C4-2B (cell line): ENCODE measurements at regions not wholly inside any gene's neighbourhood (a gene's known extent, or its start where the extent isn't known, plus 50 kb on each side); places are given as distances from the start of the nearest gene placed in this dataset.

ENCODE experiments used
- H3K27ac ChIP-seq: fragments of 450-650 bp; 2 replicates; pipeline ENCODE4 v1.5.1; 2017
- ZFX ChIP-seq: fragments of 450-650 bp; IDR thresholded peaks from 2 replicates; pipeline ENCODE4 v1.6.1; 2017
- TF ChIP-seq, protein P1 (sequence below): fragments of 450-650 bp; conservative IDR thresholded peaks from 2 replicates; pipeline ENCODE4 v1.5.1; 2017; ENCODE audit warnings: mild to moderate bottlenecking

DNA sequence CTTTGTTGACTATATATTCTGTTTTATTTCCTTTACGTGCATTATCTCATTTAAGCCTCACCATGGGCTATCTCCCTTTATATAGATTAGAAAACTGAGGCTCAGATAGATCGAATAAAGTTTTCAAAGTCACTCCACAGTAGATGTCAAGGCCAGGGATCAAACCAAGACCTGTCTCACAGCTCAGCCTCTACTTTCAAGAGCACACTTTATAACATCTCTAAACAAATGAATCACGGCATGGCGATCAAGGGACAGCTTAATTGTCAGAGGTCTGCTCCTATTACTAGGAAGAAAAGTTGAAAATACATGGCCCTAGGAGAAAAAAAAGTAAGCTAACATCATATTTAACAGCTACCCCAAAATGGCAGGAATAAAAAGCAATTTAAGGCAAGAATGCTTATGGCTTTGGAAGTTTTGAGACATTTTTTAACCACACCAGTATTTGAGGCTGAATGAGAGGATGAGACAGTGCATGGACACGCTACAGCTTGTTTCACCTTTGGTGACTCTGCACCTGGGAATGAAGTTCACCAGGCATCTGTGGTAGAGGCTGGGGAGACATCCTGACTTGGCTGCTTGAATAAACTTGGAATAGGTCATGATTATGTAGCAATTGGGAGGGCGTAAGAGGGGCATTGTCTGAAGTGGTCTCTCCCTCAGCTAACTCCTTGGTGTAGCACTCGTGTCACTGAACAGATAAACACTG, 486.8 kb upstream of the WWC1 start:
- H3K27ac ChIP-seq = no peak overlapping the region

DNA sequence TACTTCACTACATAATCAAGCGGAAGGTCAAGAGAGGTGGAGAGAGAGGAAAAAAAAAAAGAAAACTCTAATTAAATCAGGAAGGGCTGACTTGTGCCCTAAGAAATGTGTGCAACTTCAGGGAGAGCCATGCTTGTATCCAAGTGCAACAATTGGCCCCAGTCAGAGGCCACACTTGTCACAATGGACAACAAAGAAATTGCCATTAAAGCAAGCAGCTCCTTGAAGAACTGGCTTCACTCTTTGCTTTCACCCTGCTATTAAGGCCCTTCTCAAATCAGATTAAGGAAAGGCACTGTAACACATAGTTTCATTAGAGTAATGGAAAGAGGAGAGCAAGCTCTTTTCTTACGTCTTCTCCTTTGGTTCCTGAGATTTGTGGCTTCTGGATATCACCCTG, 480.9 kb upstream of the WWC1 start:
- H3K27ac ChIP-seq = no peak overlapping the region
- TF ChIP-seq, protein P1, sequence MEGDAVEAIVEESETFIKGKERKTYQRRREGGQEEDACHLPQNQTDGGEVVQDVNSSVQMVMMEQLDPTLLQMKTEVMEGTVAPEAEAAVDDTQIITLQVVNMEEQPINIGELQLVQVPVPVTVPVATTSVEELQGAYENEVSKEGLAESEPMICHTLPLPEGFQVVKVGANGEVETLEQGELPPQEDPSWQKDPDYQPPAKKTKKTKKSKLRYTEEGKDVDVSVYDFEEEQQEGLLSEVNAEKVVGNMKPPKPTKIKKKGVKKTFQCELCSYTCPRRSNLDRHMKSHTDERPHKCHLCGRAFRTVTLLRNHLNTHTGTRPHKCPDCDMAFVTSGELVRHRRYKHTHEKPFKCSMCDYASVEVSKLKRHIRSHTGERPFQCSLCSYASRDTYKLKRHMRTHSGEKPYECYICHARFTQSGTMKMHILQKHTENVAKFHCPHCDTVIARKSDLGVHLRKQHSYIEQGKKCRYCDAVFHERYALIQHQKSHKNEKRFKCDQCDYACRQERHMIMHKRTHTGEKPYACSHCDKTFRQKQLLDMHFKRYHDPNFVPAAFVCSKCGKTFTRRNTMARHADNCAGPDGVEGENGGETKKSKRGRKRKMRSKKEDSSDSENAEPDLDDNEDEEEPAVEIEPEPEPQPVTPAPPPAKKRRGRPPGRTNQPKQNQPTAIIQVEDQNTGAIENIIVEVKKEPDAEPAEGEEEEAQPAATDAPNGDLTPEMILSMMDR = no peak
- TF ChIP-seq ZFX = no peak

More for the DNA sequence above, 486.8 kb upstream of the WWC1 start:
- TF ChIP-seq, protein P1 = no peak
- no peak for TF ChIP-seq ZFX

DNA sequence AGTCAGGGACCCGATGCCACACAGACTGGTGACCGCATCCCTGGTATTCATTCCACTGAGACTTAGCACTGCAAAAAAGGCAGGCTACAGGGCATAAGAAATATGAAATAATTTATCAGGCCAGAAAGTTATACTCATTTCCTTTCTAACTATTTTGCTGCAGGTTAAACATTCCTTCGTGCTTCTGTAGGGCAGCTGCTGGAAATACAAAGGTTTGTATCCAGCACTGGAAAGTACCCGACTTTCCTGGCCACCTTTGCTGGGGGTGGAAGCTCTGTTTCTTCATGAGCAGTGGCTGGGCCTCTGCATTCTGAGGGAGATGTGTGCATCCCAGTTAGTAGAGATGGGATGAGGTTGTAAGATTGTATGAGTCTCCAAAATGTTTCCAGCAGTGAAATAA, 478.6 kb upstream of the WWC1 start:
- TF ChIP-seq, protein P1 = no peak
- no peak for TF ChIP-seq ZFX
- no peak overlapping the region for H3K27ac ChIP-seq

DNA sequence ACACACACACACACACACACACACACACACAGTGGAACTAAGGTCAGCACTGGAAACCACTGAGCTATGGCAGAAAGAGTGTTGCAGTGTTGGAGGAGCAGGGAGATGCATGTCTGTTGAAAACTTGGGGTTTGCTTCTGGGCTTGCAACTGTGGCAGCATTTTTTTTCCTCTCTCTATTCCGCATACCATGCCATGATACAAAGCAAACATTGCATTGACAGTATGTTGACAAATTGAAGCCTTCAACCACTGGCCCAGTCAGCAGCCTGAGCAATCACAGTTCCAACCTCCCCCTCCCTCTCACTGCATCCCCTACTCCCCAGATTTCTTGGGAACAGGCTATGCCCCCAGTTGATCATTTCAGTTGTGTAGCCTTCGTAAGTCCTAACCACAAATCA, 478.1 kb upstream of the WWC1 start:
- TF ChIP-seq, protein P1 = no peak
- H3K27ac ChIP-seq = no peak overlapping the region

DNA sequence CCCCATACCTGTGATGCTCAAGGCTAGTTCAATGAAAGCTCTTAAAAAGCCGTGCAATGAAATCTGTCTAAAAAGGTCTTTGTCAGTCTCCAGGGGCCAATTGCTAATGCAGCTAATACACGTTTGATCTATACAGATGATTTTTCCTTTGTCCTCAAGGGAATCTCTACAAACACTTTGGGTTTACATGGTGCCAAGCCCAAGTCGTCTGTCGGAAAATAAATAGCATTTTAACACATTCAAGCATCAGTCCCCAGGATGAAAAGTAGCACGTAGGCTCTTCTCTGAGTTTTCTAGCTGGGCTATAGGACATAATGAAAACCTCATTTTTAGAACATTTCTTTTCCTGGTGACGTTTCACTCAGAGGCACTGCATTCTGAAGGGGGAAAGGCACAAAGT, 477.4 kb upstream of the WWC1 start:
- H3K27ac ChIP-seq = no peak overlapping the region
- no peak for TF ChIP-seq ZFX
- TF ChIP-seq, protein P1 = no peak

DNA sequence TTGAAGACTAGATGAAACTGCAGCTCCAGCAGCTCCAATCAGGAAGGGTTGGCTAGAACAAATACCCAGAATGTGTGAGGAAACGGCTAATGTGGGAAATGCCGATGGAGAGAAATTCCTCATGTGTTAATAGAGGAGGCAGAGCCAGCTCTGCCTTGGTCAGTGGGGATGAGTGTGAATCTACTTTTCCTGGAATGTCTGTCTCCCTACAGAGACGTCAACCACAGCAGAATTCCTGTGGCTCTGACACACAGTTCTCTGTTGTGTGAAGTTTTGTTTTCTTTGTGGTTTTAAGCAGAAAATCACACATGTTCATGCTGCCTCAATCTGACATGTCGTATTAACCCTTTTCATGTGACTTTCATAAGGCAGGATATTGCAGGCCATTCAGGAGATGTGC, 476.6 kb upstream of the WWC1 start:
- TF ChIP-seq ZFX = no peak
- TF ChIP-seq, protein P1 = no peak
- H3K27ac ChIP-seq = no peak overlapping the region

DNA sequence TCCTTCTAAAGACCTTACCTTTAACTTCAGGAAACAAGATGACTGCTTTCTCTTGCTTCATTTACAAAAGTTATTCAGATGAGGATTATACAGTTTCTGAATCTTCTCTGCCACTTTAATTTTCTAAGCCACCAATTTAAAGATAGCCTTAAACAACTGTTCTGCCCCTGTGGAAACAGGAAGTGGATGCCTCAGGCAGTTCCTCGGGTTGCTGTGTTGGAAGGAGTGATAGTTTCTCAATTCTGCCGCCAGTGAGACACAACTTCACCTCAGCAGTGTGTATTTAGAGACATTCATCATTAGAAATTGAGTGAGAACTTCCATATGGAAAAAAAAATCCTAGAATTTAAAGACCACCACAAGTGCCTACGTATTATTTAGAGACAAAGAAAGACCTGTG, 475.1 kb upstream of the WWC1 start:
- no peak overlapping the region for H3K27ac ChIP-seq
- TF ChIP-seq, protein P1 = no peak
- no peak for TF ChIP-seq ZFX
